ENCODE measurements at regions not wholly inside any gene's neighbourhood (a gene's known extent, or its start where the extent isn't known, plus 50 kb on each side); places are given as distances from the start of the nearest gene placed in this dataset.

- TF ChIP-seq CTCF (IDR thresholded peaks at IDR 0.05; ENCODE audit: low read depth, low read length, missing control alignments): no peak
- no peak overlapping the region for H3K4me3 ChIP-seq (ENCODE audit: low read depth, low read length)
- no peak for DNase-seq (ENCODE audit: low read depth)
Observed at GRCh38 chrX:137646472-137646871, 80.5 kb downstream of the ZIC3 start.

GRCh38 chrX:137651647-137652046 lies 85.7 kb downstream of the ZIC3 start:
- no peak for TF ChIP-seq CTCF (IDR thresholded peaks at IDR 0.05; ENCODE audit: low read depth, low read length, missing control alignments)
- no peak overlapping the region for H3K4me3 ChIP-seq (ENCODE audit: low read depth, low read length)
- no peak for DNase-seq (ENCODE audit: low read depth)

GRCh38 chrX:137652086-137652485 lies 86.2 kb downstream of the ZIC3 start:
- no peak for DNase-seq (ENCODE audit: low read depth)
- no peak overlapping the region for H3K4me3 ChIP-seq (ENCODE audit: low read depth, low read length)
- no peak for TF ChIP-seq CTCF (IDR thresholded peaks at IDR 0.05; ENCODE audit: low read depth, low read length, missing control alignments)

GRCh38 chrX:137654481-137654880 lies 88.6 kb downstream of the ZIC3 start:
- DNase-seq (ENCODE audit: low read depth): no peak
- no peak overlapping the region for H3K4me3 ChIP-seq (ENCODE audit: low read depth, low read length)
- no peak for TF ChIP-seq CTCF (IDR thresholded peaks at IDR 0.05; ENCODE audit: low read depth, low read length, missing control alignments)

- no peak for DNase-seq (ENCODE audit: low read depth)
- TF ChIP-seq CTCF (IDR thresholded peaks at IDR 0.05; ENCODE audit: low read depth, low read length, missing control alignments): no peak
- H3K4me3 ChIP-seq (ENCODE audit: low read depth, low read length): no peak overlapping the region
Observed at GRCh38 chrX:137667776-137668175, 101.8 kb downstream of the ZIC3 start.

- H3K4me3 ChIP-seq (ENCODE audit: low read depth, low read length): no peak overlapping the region
- TF ChIP-seq CTCF (IDR thresholded peaks at IDR 0.05; ENCODE audit: low read depth, low read length, missing control alignments): no peak
- DNase-seq (ENCODE audit: low read depth): no peak
Observed at GRCh38 chrX:137684591-137684990, 118.7 kb downstream of the ZIC3 start.

- H3K4me3 ChIP-seq (ENCODE audit: low read depth, low read length): no peak overlapping the region
- TF ChIP-seq CTCF (IDR thresholded peaks at IDR 0.05; ENCODE audit: low read depth, low read length, missing control alignments): no peak
- DNase-seq (ENCODE audit: low read depth): no peak
Observed at GRCh38 chrX:137695417-137695816, 129.5 kb downstream of the ZIC3 start.

Data from GM12864 (cell line).